GM21526 (cell line): ENCODE measurements at regions not wholly inside any gene's neighbourhood (a gene's known extent, or its start where the extent isn't known, plus 50 kb on each side); places are given as distances from the start of the nearest gene placed in this dataset.

ENCODE experiments used
- ATAC-seq: cut with Tn5 transposase; IDR thresholded peaks from one replicate; pipeline ENCODE4 v1.9.1; 2021; ENCODE audit warnings: moderate library complexity; ENCODE audit not compliant: unreplicated experiment, low FRiP score

DNA sequence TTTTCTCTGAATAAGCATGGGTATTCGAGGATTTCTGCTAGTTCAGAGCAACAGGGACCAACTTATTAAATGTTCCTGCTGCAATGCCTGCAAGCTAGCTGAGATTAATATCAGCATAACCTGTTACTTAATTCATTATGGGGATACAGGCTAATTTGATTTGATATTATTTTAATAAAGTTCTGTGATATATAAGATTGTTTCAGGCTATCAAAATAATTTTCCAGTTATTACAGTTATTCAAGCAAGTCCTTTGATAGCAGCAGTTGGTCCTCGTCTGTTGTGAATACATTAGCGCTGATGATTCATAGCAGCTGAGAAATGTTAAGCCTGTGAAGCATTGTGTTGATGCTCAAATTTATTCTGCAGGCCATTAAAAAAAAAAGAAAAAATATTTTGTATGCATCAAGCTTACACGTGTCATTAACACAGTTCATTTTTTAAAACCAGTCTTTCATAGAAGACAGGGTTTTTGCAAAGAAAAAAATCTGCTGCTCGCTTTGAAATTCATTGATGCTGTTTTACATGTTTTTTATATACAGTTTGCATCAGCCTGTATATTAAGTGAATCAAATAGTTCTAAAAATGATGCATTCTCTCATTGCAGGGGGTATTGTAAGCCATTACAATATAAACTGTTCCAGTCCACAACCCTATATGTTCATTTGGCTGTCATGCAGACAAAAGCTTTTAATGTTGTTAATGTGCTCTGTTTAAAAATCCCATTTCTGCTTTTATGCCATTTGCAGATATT lies 482.5 kb downstream of the BCL11A start:
- ATAC-seq, result no peak

DNA sequence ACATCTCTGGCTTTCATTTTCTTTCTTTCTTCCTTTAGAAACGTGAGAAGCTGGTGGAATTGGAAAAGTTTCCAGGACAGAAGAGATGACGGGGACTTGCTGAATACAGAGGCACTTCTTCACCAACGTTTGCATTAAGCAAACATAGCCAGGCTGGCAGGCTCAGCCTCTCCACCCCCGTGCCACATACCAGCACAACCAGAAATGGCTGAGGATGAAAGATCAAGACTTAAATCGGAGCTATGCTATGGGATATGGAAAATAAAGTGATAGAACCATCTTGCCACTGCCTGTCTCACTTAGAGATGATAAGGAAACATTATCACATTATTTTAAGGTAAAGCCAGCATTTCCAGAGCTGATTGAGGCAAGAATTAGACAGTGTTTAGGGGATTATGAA lies 483.3 kb downstream of the BCL11A start:
- no peak for ATAC-seq

DNA sequence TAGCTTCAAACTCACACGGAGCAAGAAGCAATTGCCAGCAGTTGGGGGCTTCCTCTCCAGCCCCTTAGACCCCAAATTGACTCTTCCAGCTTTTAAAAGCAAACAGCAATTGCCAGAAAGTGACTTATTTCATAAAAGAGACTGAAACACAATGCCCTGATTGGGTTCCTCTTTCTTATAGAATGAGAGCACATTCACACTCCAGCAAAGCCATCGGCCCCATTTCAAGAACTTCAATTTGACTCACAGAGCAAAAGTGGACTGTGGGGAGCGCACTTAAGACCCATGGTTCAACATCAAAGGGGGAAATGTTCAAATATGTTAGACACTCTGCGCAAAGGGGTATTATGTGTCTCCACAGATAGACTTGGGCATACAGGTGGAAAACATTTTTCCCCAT lies 484.7 kb downstream of the BCL11A start:
- no peak for ATAC-seq

DNA sequence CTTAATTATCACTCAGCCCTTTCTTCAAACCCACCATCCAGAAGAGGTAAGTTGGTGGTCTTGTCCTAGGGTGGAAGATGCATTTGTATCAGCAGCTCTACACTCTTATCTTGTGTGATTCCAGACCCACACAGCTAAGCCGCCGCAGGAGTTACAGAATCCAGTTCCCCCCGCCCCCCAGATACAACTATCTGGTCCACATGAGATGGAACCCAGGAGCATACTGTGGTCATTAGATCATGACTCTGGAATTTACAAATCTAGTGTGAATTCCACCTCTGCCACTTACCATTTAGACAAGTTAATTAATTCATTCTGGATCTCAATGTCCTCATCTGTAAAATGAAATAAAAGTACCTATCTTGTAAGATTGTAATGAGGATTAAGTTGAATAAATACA lies 486.4 kb downstream of the BCL11A start:
- no peak for ATAC-seq

DNA sequence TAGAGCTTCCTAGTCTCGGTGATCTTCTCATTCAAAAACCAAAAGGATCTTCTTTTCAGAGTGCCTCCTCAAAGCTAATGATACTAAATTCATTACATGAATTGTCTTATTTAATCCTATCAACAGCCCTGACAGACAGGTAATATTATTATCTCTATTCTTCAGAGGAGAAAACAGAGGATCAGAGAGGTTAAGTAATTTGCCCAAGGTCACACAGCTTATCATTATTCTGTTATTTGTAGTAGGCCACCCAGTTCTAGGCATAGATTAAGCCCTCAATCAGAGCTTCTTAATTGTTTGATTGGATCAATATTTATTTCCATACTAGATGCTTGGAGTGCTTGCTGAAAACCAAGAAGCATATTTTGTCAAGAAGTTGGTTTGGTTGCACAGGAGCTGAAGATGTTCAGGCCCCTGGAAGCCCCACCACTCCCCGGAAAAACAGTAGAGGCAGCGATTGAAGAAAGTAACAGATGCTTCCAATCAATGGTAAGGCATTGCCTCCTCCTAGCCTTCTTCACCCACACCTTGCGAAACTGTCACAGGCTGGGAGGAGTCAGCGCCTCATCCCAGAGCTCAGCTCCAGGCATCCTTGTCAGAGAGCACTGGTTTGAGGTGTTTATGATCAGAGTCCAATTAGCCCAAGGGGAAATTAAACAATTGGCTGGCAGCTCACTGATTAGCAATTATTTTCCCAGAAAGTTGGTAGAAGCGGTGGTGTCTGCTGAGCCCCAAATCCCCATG lies 487.2 kb downstream of the BCL11A start:
- no peak for ATAC-seq

DNA sequence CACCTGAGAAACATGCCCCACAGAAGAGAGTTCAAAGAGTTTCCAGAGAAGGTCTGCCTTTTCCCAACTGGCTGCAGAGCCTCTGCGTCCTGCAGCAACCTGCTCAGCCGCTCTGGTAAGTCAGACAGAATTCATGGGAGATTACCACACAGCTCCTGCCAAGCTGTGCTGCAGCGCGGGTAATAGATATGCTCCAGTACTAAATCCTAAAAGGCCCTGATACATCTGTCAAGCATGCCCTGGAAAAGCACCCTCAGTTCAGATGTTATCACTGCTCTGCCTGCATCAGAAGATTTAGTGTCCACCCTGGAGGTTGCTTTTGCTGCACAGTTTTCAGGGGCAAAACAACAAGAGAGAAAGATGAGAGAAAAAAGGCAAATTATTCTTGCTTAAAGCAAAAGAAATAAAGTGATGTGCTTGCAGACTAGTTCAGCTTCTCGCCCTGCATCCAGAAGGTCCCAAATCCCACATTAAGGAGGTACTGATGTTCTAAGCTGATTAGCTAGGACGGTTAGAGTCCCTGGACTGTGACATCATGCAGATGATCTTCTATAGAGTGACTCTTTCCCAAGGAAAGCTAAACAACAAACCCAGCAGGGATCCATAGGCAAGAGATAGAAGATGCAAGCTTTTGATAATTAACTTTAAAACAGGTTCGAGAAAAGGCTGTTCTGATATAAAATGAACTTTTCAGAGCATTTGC lies 488.6 kb downstream of the BCL11A start:
- ATAC-seq, result no peak

DNA sequence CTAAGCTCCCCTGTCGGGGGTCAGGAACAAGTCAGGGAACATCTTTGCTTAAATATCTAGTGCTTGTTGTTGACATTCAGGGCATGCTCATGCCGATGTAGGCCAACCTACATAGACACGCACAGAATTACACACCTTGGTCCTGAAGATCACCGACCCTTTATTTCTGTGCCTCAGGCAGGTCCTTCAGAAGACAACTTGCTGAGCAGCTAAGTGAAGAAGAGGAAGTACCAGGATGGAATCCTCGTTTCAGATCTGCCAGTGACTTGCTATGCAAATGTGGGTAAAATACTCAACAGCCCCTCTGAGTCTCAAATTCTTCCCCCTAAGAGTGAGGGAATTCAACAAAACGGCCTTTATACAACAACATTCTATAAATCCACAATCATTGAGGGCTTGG lies 494.7 kb downstream of the BCL11A start:
- ATAC-seq, result no peak

DNA sequence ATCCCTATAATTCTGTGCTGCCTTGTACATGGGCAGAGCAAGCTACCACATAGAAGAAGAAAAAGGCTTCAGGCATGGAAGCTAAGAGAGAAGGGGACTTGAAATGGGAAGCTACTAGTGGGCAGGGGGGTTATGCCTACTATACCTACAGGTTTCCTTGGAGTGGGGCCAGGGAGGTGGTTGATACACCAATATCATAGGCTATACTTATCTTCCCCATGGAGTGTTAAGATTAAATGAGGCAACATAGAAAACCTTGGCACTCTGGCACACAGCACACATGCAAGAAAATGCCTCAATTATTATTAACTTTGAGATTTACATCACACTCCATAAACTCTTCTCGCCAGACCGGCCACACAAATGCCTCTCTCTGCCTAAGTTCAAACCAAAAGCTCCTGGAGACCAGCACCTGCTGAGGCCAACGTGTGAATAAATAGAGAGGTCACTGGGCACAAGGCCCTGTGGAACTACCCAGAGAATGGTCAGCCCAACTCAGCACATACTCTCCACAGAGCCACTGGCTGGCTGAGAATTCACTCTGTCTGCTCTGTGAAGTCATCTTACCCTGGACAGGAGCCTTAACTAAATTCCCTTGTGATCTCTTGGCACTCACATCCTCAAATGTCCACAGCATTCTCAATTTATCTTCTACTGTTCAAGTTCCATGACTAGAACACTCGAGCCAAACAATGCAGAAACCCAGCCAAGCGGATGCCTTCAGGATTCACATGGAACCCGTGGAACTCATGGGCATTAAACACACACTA lies 498.7 kb downstream of the BCL11A start:
- ATAC-seq, result no peak

DNA sequence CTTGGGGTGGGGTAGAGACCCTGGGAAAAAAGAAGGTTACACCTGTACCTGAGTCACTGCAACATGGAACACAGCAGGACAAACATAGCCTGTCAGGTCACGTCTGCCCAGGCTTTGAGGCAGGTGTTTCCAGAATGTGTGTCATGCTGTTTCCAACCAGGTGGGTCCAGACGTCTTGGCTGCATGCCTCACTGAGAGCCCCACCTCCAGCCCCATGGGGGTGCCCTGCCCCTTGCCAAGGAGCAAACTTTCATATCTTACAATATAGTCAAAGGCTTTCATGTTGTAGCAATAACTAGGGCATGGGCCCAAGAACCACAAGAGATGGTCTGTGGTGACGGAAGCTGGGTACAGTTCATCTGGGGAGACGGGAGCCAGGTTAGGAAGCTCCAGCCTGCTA lies 499.7 kb downstream of the BCL11A start:
- no peak for ATAC-seq

DNA sequence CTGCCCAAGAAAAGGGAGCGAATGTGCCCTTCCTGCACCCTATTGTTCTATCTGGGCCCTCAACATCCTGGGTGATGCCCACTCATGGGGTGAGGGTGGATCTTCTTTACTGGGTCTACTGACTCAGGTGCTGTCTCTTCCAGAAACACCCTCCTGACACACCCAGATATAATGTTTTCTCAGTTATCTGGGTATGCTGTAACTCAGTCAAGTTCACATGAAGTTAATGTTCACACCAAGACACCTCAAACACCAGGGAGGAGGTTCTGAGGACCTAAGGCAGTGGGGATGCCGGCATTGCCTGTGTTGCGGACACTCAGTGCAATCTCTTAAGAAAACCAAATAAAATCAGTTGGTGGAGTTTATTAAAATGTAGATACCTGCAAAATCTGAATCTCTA lies 500.9 kb downstream of the BCL11A start:
- no peak for ATAC-seq

DNA sequence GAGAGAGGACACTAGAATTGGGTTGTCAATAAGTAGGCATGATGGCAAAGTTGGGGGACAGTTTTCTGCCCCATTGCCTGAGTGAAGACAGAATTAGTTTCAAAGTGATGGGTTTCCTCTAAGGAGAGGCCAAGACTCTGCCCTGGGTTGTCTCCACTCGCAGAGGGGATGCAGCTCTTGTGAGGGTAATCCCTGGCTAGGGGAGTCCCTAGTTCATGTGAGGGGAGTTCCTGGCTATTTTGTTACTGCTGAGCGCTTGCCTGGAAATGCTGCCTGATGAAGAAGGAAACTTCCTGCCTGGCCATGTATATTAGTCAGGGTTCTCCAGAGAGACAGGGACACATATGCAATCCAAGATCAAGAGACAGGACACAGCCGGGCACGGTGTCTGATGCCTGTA lies 501.5 kb downstream of the BCL11A start:
- ATAC-seq, result no peak

DNA sequence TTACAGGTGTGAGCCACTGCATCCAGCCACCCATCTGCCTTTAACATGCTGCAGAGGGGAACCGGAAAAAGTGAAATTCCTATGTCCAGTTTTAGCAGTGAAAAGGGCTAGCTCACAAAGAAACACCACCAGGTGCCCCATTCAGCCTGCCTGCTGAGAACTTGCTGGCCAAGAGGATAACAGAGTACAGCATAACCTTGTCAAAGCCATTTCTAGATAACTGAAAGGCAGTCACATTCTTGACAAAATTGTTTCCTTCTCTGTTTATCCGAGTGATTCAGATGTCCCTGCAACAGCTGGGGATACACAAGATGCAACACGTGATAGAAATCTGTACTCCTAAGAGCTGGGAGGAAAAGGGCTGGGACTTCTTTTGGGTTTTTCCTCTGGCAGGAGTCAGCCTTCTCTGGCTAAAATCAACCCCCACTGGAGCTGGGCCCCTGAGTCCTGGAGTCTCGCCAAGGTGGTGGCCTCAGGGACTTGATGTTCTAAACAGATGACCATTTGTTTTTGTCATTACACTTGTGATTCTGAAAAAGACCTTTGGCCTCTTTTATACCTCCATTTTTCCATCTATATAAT lies 505.4 kb downstream of the BCL11A start:
- no peak for ATAC-seq

DNA sequence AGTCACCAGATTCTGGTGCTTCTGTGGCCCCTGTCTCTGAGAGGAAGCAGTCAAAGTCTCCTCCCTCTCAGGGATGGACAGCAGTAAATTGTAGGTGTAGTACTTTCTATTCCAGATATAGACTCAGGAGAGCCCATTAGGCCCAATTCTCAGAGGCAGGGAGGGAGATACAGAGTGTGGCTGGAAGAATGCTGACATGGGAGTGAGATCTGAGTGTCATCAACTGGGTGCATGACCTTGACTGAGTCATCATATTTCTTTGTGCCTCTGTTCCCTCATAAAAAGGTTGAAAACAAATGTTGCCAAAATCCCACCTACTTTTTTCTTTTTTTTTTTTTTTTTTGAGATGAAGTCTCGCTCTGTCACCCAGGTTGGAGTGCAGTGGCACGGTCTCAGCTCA lies 506.1 kb downstream of the BCL11A start:
- no peak for ATAC-seq

DNA sequence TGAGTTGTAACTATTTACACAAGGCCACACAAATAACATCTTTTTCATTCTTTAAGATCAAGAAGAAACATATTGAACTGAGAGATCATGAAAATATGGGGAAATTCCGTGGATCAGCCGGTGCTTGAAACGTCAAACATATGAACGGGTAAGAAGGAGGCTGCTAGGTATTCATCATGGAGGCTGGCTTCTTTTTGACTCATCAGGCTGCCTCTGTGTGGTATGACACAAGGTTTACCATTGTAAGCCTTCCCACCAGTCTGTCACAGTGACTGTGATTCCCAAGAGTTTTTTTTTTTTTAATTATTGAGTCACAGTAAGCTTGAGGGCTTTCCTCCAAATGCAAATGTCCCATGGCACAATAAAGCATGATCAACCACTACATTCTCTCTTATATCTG lies 506.9 kb downstream of the BCL11A start:
- no peak for ATAC-seq

DNA sequence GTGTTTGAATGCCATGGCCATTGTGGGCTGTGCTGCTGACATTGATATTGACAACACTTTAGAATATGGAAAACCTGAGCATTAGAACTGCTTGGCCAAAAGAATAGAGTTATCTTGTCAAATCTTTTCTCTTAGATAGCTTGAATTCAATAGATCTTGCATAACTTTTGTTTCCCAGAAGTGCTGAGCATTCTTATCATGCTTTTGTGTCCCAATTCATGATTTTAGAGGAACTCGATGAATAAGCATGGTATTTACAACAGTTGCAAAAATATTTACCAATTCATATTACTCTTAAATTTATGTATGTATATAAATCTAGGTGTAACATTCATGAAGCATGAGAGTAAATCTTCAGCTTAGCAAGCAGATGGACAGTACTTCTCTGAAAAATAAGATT lies 508.0 kb downstream of the BCL11A start:
- no peak for ATAC-seq

DNA sequence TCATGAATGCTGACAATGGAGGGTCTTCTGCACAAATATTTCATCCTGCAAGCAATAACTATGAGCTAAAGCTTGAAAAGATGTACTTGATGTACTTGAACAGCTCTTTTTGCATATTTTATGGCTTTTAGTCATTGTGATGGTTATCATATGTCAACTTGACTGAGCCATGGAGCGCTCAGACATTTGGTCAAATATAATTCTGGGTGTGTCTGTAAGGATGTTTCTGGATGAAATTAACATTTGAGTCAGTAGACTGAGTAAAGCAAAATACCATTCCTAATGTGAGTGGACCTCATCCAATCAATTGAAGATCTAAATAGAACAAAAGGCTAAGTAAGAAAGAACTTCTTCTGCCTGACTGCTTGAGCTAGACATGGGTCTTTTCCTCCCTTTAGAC lies 509.0 kb downstream of the BCL11A start:
- no peak for ATAC-seq

DNA sequence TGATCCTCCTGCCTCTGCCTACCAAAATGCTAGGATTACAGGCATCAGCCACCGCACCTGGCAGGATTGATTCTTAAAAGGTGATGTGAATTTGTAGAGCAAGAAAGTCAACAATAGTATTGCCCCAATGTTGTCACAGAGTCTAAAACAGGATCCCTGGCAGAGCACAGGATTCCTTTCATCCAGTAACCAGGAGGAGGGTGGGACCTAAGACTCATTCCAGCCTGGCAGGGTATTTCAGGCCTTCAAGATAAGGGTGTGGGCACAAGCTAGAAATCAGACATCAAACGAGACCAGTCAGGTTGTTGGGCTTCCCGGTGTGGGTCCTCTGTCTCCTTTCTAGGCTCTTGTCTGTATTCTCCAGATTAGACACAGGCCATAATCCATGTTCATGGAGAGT lies 511.4 kb downstream of the BCL11A start:
- ATAC-seq, result no peak

DNA sequence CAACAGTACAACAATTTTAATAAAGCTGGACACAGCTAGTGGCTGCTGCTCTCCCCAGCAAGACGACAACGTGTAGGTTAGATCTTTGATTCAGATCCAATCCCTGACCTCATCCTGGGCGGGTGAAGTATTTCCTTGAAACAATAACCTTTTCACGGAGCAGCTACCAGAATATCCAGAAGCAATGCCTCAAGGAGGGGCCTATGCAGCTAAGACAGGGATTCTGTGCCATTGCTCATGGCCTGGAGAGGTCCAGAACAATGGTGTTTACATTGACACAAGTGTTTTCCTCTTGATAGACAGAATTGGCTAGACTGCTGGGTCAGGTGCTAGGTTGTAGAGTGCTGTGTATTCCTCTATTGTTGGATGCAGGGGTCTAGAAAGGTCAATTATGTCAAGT lies 520.1 kb downstream of the BCL11A start:
- ATAC-seq, result no peak

DNA sequence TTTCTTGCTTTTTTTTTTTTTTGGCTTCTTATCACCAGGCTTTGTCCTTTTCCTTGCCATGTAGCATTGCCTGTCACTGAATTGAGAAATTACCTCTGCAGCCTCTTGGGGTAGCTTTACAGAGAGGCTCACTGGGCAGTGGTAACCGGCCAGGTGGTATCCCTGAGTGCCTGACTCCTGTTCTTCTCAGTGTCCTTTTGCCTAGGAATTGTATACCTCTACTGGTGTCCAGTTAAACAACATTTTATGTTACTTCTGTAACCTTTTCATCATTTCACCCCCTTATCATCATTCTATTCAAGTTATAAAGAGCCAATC lies 523.9 kb downstream of the BCL11A start:
- ATAC-seq, result no peak

DNA sequence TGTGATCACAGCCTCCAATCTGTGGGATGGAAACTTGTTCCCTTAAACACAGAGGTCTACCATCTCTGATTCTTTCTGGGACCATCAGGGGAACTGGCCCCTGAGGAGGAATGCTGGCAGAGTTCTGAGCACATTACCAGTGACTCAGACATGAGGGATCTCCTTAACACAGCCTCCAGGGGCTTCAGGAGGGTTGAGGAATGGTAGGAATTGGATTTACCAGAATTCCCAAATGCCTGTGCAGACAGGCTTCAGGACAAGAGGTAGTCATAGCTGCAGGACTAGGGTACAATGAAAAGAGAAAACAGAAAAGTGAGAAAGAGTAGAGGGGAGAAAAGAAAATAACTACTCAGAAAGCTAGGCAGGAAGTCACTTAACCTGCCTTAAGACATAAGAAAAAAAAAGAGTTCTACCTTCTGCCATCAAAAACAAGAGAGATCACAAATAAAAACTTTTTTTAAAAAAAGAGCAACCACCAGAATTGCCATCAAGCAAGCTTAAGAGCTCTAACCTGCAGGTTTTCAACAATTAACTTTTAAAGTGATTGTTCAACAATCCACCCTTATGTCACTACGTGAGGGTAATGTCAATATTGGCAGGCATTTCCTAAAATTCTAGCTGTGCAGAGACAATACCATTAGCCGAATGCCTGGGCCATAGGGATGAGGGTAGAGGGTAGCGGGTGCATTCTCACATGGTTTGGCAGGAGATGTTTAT lies 524.4 kb downstream of the BCL11A start:
- no peak for ATAC-seq
